ENCODE measurements at regions not wholly inside any gene's neighbourhood (a gene's known extent, or its start where the extent isn't known, plus 50 kb on each side); places are given as distances from the start of the nearest gene placed in this dataset.
A peak's percentile ranks its signal among the peaks of the same experiment; 100 is the strongest.

GRCh38 chrX:39911278-39911897 lies 186.4 kb downstream of the BCOR start:
- Histone ChIP-seq H3K27me3 (ENCODE audit: control insufficient read depth, insufficient read depth, low read length) (no peaks in the 10 kb centered on the region; the same call in 1 of the 2 replicates), H3K36me3 (replicated peaks; ENCODE audit: control insufficient read depth, insufficient read depth, low read length) (no peaks in the 10 kb centered on the region), H3K4me3 (ENCODE audit: insufficient read depth, low read depth, low read length) (no peak overlapping the region)
- no peak for DNase-seq

- no peak for DNase-seq
- Histone ChIP-seq H3K27me3 (ENCODE audit: control insufficient read depth, insufficient read depth, low read length) (no peaks in the 10 kb centered on the region; the same call in 1 of the 2 replicates), H3K36me3 (replicated peaks; ENCODE audit: control insufficient read depth, insufficient read depth, low read length) (no peaks in the 10 kb centered on the region), H3K4me3 (ENCODE audit: insufficient read depth, low read depth, low read length) (no peak overlapping the region)
Measured at GRCh38 chrX:39912126-39912525, 185.6 kb downstream of the BCOR start.

- Histone ChIP-seq H3K36me3 (replicated peaks; ENCODE audit: control insufficient read depth, insufficient read depth, low read length) (no peaks in the 10 kb centered on the region), H3K4me3 (ENCODE audit: insufficient read depth, low read depth, low read length) (no peak overlapping the region), H3K27me3 (ENCODE audit: control insufficient read depth, insufficient read depth, low read length) (no peaks in the 10 kb centered on the region)
- DNase-seq, result no peak
Measured at GRCh38 chrX:39915081-39915480, 182.7 kb downstream of the BCOR start.

- no peak overlapping the region for H3K4me3 ChIP-seq (ENCODE audit: insufficient read depth, low read depth, low read length)
- no peaks in the 10 kb centered on the region for H3K27me3 ChIP-seq (ENCODE audit: control insufficient read depth, insufficient read depth, low read length)
- no peak for DNase-seq
- no peaks in the 10 kb centered on the region for H3K36me3 ChIP-seq (replicated peaks; ENCODE audit: control insufficient read depth, insufficient read depth, low read length)
Measured at GRCh38 chrX:39915596-39915995, 182.2 kb downstream of the BCOR start.

GRCh38 chrX:39921838-39922237 lies 175.9 kb downstream of the BCOR start:
- Histone ChIP-seq H3K36me3 (replicated peaks; ENCODE audit: control insufficient read depth, insufficient read depth, low read length) (no peaks in the 10 kb centered on the region), H3K27me3 (ENCODE audit: control insufficient read depth, insufficient read depth, low read length) (no peaks in the 10 kb centered on the region), H3K4me3 (ENCODE audit: insufficient read depth, low read depth, low read length) (no peak overlapping the region)
- no peak for DNase-seq

GRCh38 chrX:39922488-39922887 lies 175.3 kb downstream of the BCOR start:
- H3K27me3 ChIP-seq (ENCODE audit: control insufficient read depth, insufficient read depth, low read length), result no peaks in the 10 kb centered on the region
- no peak overlapping the region for H3K4me3 ChIP-seq (ENCODE audit: insufficient read depth, low read depth, low read length)
- no peaks in the 10 kb centered on the region for H3K36me3 ChIP-seq (replicated peaks; ENCODE audit: control insufficient read depth, insufficient read depth, low read length)
- no peak for DNase-seq

GRCh38 chrX:39922926-39923325 lies 174.8 kb downstream of the BCOR start:
- DNase-seq, result no peak
- H3K4me3 ChIP-seq (ENCODE audit: insufficient read depth, low read depth, low read length), result no peak overlapping the region
- no peaks in the 10 kb centered on the region for H3K36me3 ChIP-seq (replicated peaks; ENCODE audit: control insufficient read depth, insufficient read depth, low read length)

GRCh38 chrX:39927380-39927779 lies 170.4 kb downstream of the BCOR start:
- no peaks in the 10 kb centered on the region for H3K27me3 ChIP-seq (ENCODE audit: control insufficient read depth, insufficient read depth, low read length)
- no peak for DNase-seq
- no peak overlapping the region for H3K4me3 ChIP-seq (ENCODE audit: insufficient read depth, low read depth, low read length)
- H3K36me3 ChIP-seq (replicated peaks; ENCODE audit: control insufficient read depth, insufficient read depth, low read length), result no peaks in the 10 kb centered on the region

More at GRCh38 chrX:39922926-39923325, 174.8 kb downstream of the BCOR start:
- H3K27me3 ChIP-seq (ENCODE audit: control insufficient read depth, insufficient read depth, low read length), result no peaks in the 10 kb centered on the region

- H3K27me3 ChIP-seq (ENCODE audit: control insufficient read depth, insufficient read depth, low read length), result no peaks in the 10 kb centered on the region
- no peak overlapping the region for H3K4me3 ChIP-seq (ENCODE audit: insufficient read depth, low read depth, low read length)
- DNase-seq, result no peak
- H3K36me3 ChIP-seq (replicated peaks; ENCODE audit: control insufficient read depth, insufficient read depth, low read length), result no peaks in the 10 kb centered on the region
Measured at GRCh38 chrX:39928704-39929378, 168.9 kb downstream of the BCOR start.

GRCh38 chrX:39929379-39930025 lies 168.3 kb downstream of the BCOR start:
- Histone ChIP-seq H3K36me3 (replicated peaks; ENCODE audit: control insufficient read depth, insufficient read depth, low read length) (no peaks in the 10 kb centered on the region), H3K4me3 (ENCODE audit: insufficient read depth, low read depth, low read length) (no peak overlapping the region), H3K27me3 (ENCODE audit: control insufficient read depth, insufficient read depth, low read length) (no peaks in the 10 kb centered on the region)
- peak; percentile 50 for DNase-seq

- Histone ChIP-seq H3K36me3 (replicated peaks; ENCODE audit: control insufficient read depth, insufficient read depth, low read length) (no peaks in the 10 kb centered on the region), H3K27me3 (ENCODE audit: control insufficient read depth, insufficient read depth, low read length) (no peaks in the 10 kb centered on the region), H3K4me3 (ENCODE audit: insufficient read depth, low read depth, low read length) (no peak overlapping the region)
- no peak for DNase-seq
Measured at GRCh38 chrX:39930786-39931528, 166.8 kb downstream of the BCOR start.

GRCh38 chrX:39931529-39932282 lies 166.1 kb downstream of the BCOR start:
- DNase-seq, result no peak
- no peaks in the 10 kb centered on the region for H3K36me3 ChIP-seq (replicated peaks; ENCODE audit: control insufficient read depth, insufficient read depth, low read length)
- H3K4me3 ChIP-seq (ENCODE audit: insufficient read depth, low read depth, low read length), result no peak overlapping the region
- no peaks in the 10 kb centered on the region for H3K27me3 ChIP-seq (ENCODE audit: control insufficient read depth, insufficient read depth, low read length)

- Histone ChIP-seq H3K36me3 (replicated peaks; ENCODE audit: control insufficient read depth, insufficient read depth, low read length) (no peaks in the 10 kb centered on the region), H3K27me3 (ENCODE audit: control insufficient read depth, insufficient read depth, low read length) (no peaks in the 10 kb centered on the region), H3K4me3 (ENCODE audit: insufficient read depth, low read depth, low read length) (no peak overlapping the region)
- DNase-seq, result peak; percentile 77
Measured at GRCh38 chrX:39935411-39936064, 162.2 kb downstream of the BCOR start.

All from H7 (cell line).